ENCODE measurements at regions not wholly inside any gene's neighbourhood (a gene's known extent, or its start where the extent isn't known, plus 50 kb on each side); places are given as distances from the start of the nearest gene placed in this dataset.

GRCh38 chr2:120809609-120810440, 74.2 kb downstream of the GLI2 start:
- no peak overlapping the region for H3K4me3 ChIP-seq
- H3K27me3 ChIP-seq: no peaks in the 10 kb centered on the region
- no peak overlapping the region for H3K27ac ChIP-seq
- H3K4me1 ChIP-seq: no peaks in the 10 kb centered on the region
- TF ChIP-seq CTCF (IDR thresholded peaks at IDR 0.05) (no peak), POLR2A (IDR thresholded peaks at IDR 0.05) (no peak)
- no peaks in the 10 kb centered on the region for H3K36me3 ChIP-seq
- H3K9me3 ChIP-seq: no peaks in the 10 kb centered on the region
- DNase-seq: no peak

GRCh38 chr2:120810639-120811038, 75.0 kb downstream of the GLI2 start:
- no peaks in the 10 kb centered on the region for H3K4me1 ChIP-seq
- H3K27ac ChIP-seq: no peak overlapping the region
- no peaks in the 10 kb centered on the region for H3K36me3 ChIP-seq
- H3K27me3 ChIP-seq: no peaks in the 10 kb centered on the region
- H3K9me3 ChIP-seq: no peaks in the 10 kb centered on the region
- TF ChIP-seq POLR2A (IDR thresholded peaks at IDR 0.05): no peak
- no peak for DNase-seq
- no peak overlapping the region for H3K4me3 ChIP-seq

- H3K9me3 ChIP-seq: no peaks in the 10 kb centered on the region
- H3K36me3 ChIP-seq: no peaks in the 10 kb centered on the region
- H3K27me3 ChIP-seq: no peaks in the 10 kb centered on the region
- H3K27ac ChIP-seq: no peak overlapping the region
- no peak for TF ChIP-seq CTCF (IDR thresholded peaks at IDR 0.05)
- no peak for TF ChIP-seq POLR2A (IDR thresholded peaks at IDR 0.05)
- DNase-seq: no peak
- H3K4me3 ChIP-seq: no peak overlapping the region
- no peaks in the 10 kb centered on the region for H3K4me1 ChIP-seq
Observed at GRCh38 chr2:120812866-120813265, 77.2 kb downstream of the GLI2 start.

- no peaks in the 10 kb centered on the region for H3K36me3 ChIP-seq
- DNase-seq: no peak
- no peaks in the 10 kb centered on the region for H3K9me3 ChIP-seq
- no peaks in the 10 kb centered on the region for H3K4me1 ChIP-seq
- TF ChIP-seq POLR2A (IDR thresholded peaks at IDR 0.05) (no peak), CTCF (IDR thresholded peaks at IDR 0.05) (no peak)
- no peaks in the 10 kb centered on the region for H3K27me3 ChIP-seq
- H3K4me3 ChIP-seq: no peak overlapping the region
- H3K27ac ChIP-seq: no peak overlapping the region
Observed at GRCh38 chr2:120814352-120814751, 78.7 kb downstream of the GLI2 start.

GRCh38 chr2:120815292-120815691, 79.6 kb downstream of the GLI2 start:
- Histone ChIP-seq H3K36me3 (no peaks in the 10 kb centered on the region), H3K27ac (no peak overlapping the region), H3K9me3 (no peaks in the 10 kb centered on the region), H3K27me3 (no peaks in the 10 kb centered on the region), H3K4me1 (no peaks in the 10 kb centered on the region), H3K4me3 (no peak overlapping the region)
- TF ChIP-seq POLR2A (IDR thresholded peaks at IDR 0.05): no peak
- no peak for TF ChIP-seq CTCF (IDR thresholded peaks at IDR 0.05)
- no peak for DNase-seq

- H3K4me3 ChIP-seq: no peak overlapping the region
- no peaks in the 10 kb centered on the region for H3K27me3 ChIP-seq
- no peaks in the 10 kb centered on the region for H3K36me3 ChIP-seq
- no peak overlapping the region for H3K27ac ChIP-seq
- H3K9me3 ChIP-seq: no peaks in the 10 kb centered on the region
- no peaks in the 10 kb centered on the region for H3K4me1 ChIP-seq
- peak in 1 of 3 donors; percentile 19 for DNase-seq
- TF ChIP-seq CTCF (IDR thresholded peaks at IDR 0.05) (no peak), POLR2A (IDR thresholded peaks at IDR 0.05) (no peak)
Observed at GRCh38 chr2:120817136-120817955, 81.7 kb downstream of the GLI2 start.
